Hepatic stellate cell (primary cell): ENCODE measurements at regions not wholly inside any gene's neighbourhood (a gene's known extent, or its start where the extent isn't known, plus 50 kb on each side); places are given as distances from the start of the nearest gene placed in this dataset.
A peak's percentile ranks its signal among the peaks of the same experiment; 100 is the strongest.
"Not testable (repeated sequence)": the region's sequence is repeated elsewhere in the genome, so short reads cannot be mapped to it uniquely, and the experiment has no call there.

ENCODE experiments used
- DNase-seq: peaks from one replicate; pipeline ENCODE4 v3.0.0; 2011; ENCODE audit warnings: low spot score

GRCh38 chr16:10232757-10233156 lies 50.5 kb upstream of the GRIN2A start:
- no peak for DNase-seq

- no peak for DNase-seq
Observed at GRCh38 chr16:10239640-10240039, 57.4 kb upstream of the GRIN2A start.

- no peak for DNase-seq
Observed at GRCh38 chr16:10240854-10241613, 58.8 kb upstream of the GRIN2A start.

GRCh38 chr16:10242097-10242496 lies 59.9 kb upstream of the GRIN2A start:
- DNase-seq = no peak

- DNase-seq = no peak
Observed at GRCh38 chr16:10242916-10243315, 60.7 kb upstream of the GRIN2A start.

GRCh38 chr16:10245002-10245401 lies 62.8 kb upstream of the GRIN2A start:
- DNase-seq = no peak

GRCh38 chr16:10250137-10250828 lies 68.1 kb upstream of the GRIN2A start:
- DNase-seq = no peak

- DNase-seq = no peak
Observed at GRCh38 chr16:10252155-10252554, 69.9 kb upstream of the GRIN2A start.

GRCh38 chr16:10253409-10253808 lies 71.2 kb upstream of the GRIN2A start:
- no peak for DNase-seq

GRCh38 chr16:10255728-10256127 lies 73.5 kb upstream of the GRIN2A start:
- DNase-seq = no peak

- DNase-seq = peak; percentile 54
Observed at GRCh38 chr16:10256784-10257641, 74.8 kb upstream of the GRIN2A start.

GRCh38 chr16:10257642-10258251 lies 75.5 kb upstream of the GRIN2A start:
- DNase-seq = not testable (repeated sequence)

- not testable (repeated sequence) for DNase-seq
Observed at GRCh38 chr16:10258930-10259603, 76.8 kb upstream of the GRIN2A start.

GRCh38 chr16:10261077-10261476 lies 78.8 kb upstream of the GRIN2A start:
- DNase-seq = no peak

- not testable (repeated sequence) for DNase-seq
Observed at GRCh38 chr16:10261526-10261925, 79.3 kb upstream of the GRIN2A start.

GRCh38 chr16:10262377-10263132 lies 80.3 kb upstream of the GRIN2A start:
- DNase-seq = no peak

- DNase-seq = no peak
Observed at GRCh38 chr16:10265770-10266615, 83.8 kb upstream of the GRIN2A start.

GRCh38 chr16:10266809-10267208 lies 84.6 kb upstream of the GRIN2A start:
- DNase-seq = no peak

- no peak for DNase-seq
Observed at GRCh38 chr16:10269632-10270031, 87.4 kb upstream of the GRIN2A start.
